SK-N-SH (cell line): ENCODE measurements at regions not wholly inside any gene's neighbourhood (a gene's known extent, or its start where the extent isn't known, plus 50 kb on each side); places are given as distances from the start of the nearest gene placed in this dataset.
"Not testable (repeated sequence)": the region's sequence is repeated elsewhere in the genome, so short reads cannot be mapped to it uniquely, and the experiment has no call there.

Experiments used
- CHD2 ChIP-seq: fragments of 150-350 bp; IDR thresholded peaks from 2 replicates; pipeline ENCODE4 v1.6.1; 2018; ENCODE audit warnings: low read length; ENCODE audit not compliant: partially characterized antibody
- CTCF ChIP-seq: fragments of 200-600 bp; sonication (generic); IDR thresholded peaks from 2 replicates; pipeline ENCODE4 v1.6.1; 2017; ENCODE audit warnings: antibody characterized with exemption, mild to moderate bottlenecking, moderate library complexity
- EP300 ChIP-seq, 2 experiments: IDR thresholded peaks; 2 replicates each; pipeline versions ENCODE4 v1.4.0 to v1.6.1; 2012; ENCODE audit warnings: borderline replicate concordance in 1 of 2, low read depth in 1 of 2, low read length in 1 of 2
- FOXM1 ChIP-seq: IDR thresholded peaks from 2 replicates; pipeline ENCODE4 v1.4.0; 2012; ENCODE audit warnings: low read depth, mild to moderate bottlenecking
- POLR2AphosphoS5 ChIP-seq: IDR thresholded peaks from 2 replicates; pipeline ENCODE4 v1.6.1; 2012; ENCODE audit warnings: low read depth, low read length
- RAD21 ChIP-seq: IDR thresholded peaks from 2 replicates; pipeline ENCODE4 v1.6.1; 2012; ENCODE audit warnings: mild to moderate bottlenecking, low read length
- RFX5 ChIP-seq: IDR thresholded peaks from 2 replicates; pipeline ENCODE4 v1.6.1; 2012; ENCODE audit warnings: mild to moderate bottlenecking, improper control_type of control experiment, low read length
- RXRA ChIP-seq: IDR thresholded peaks from 2 replicates; pipeline ENCODE4 v1.4.0; 2012; ENCODE audit warnings: low read depth, mild to moderate bottlenecking, borderline replicate concordance
- SMC3 ChIP-seq: IDR thresholded peaks from 2 replicates; pipeline ENCODE4 v1.6.1; 2012; ENCODE audit warnings: low read depth, low read length, improper control_type of control experiment
- TAF1 ChIP-seq: IDR thresholded peaks from 2 replicates; pipeline ENCODE4 v1.6.1; 2012; ENCODE audit warnings: low read depth, mild to moderate bottlenecking, low read length, moderate library complexity, borderline replicate concordance
- USF1 ChIP-seq: IDR thresholded peaks from 2 replicates; pipeline ENCODE4 v1.4.0; 2012; ENCODE audit warnings: low read depth, borderline replicate concordance
- TF ChIP-seq, protein P1 (sequence below): IDR thresholded peaks from 2 replicates; pipeline ENCODE4 v1.4.0; 2012; ENCODE audit warnings: low read depth

- TF ChIP-seq CTCF; EP300 (IDR thresholded peaks at IDR 0.05; ENCODE audit: borderline replicate concordance in 1 of 2, low read depth in 1 of 2, low read length in 1 of 2); RXRA; SMC3; CHD2; FOXM1; USF1; TAF1; RFX5; RAD21; POLR2AphosphoS5: not testable (repeated sequence)
- TF ChIP-seq, protein P1, sequence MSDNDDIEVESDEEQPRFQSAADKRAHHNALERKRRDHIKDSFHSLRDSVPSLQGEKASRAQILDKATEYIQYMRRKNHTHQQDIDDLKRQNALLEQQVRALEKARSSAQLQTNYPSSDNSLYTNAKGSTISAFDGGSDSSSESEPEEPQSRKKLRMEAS, result not testable (repeated sequence)
These were observed 1937.7 kb downstream of the FOXD4L5 start for GRCh38 chr9:63347347-63347746.
